ENCODE measurements at regions not wholly inside any gene's neighbourhood (a gene's known extent, or its start where the extent isn't known, plus 50 kb on each side); places are given as distances from the start of the nearest gene placed in this dataset.
"Not testable (repeated sequence)": the region's sequence is repeated elsewhere in the genome, so short reads cannot be mapped to it uniquely, and the experiment has no call there.

DNA sequence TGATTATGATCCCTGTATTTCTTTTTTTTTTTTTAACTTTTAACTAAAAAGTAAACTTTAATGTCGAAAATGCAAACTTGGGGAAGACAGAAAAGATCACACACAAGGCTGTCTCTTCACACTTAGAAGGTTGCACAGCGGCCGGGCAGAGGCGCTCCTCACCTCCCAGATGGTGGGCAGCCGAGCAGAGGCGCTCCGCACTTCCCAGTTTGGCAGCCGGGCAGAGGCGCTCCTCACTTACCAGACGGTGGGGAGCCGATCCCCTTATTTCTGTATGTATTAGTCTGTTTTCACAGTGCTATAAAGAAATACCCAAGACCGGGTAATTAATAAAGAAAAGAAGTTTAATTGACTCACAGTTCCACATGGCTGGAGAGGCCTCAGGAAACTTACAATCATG, 805.6 kb upstream of the SPRY2 start:
- DNase-seq (ENCODE audit: low read depth) = not testable (repeated sequence)

DNA sequence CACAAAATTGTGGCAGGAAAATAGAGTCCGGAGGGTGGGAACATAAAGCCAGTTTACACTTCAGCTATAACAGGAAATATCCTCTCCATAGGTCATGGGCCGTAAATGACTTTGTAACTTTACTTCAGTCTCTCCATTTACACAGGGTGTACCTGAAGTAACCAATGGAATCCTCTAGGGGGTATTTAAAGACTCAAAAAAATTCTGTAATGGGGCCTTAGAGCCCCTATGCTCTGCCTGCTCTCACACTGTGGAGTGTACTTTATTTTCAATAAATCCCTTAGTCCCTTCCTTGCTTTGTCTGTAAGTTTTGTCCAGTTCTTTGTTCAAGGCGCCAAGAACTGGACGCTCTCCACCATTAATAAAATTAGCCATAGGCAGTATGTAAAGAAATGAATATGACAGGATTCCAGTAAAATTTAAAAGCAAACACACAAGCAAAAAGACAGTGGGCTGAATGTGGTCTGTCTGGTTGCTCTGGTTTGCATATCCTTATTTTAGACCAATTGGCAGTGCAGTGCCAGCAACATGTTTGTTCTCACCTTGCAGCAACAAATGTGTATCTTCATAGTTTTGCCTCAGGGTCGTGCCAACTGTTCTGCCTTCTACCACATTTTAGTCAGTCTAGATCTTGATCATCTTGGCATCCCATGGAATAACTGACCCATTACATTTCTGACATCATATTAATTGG, 801.5 kb upstream of the SPRY2 start:
- DNase-seq (ENCODE audit: low read depth) = peak; percentile 8

DNA sequence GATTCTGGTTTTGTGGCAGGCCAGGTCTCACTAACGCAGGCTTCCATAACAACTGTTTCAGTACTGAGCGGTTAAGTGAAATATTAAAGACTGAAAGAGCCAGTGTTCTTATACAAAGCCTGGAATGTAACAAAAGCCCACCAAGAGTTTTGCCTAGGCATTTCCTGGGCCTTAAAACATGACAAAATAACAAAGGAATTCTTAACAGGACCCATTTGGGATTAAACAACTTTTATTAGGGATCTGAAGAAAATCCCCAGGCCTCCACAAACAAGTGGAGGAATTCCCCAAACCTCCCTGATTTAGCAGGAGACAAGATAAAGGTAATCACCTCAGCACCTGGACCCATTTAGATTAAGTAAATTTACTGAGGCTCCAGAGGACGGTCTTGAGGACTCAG, 799.7 kb upstream of the SPRY2 start:
- DNase-seq (ENCODE audit: low read depth) = no peak

GRCh38 chr13:81139987-81140386, 799.1 kb upstream of the SPRY2 start:
- no peak for DNase-seq (ENCODE audit: low read depth)

- no peak for DNase-seq (ENCODE audit: low read depth)
These were observed 797.5 kb upstream of the SPRY2 start for GRCh38 chr13:81138353-81138980.

- DNase-seq (ENCODE audit: low read depth) = peak; percentile 66
These were observed 792.1 kb upstream of the SPRY2 start for GRCh38 chr13:81133066-81133465.

DNA sequence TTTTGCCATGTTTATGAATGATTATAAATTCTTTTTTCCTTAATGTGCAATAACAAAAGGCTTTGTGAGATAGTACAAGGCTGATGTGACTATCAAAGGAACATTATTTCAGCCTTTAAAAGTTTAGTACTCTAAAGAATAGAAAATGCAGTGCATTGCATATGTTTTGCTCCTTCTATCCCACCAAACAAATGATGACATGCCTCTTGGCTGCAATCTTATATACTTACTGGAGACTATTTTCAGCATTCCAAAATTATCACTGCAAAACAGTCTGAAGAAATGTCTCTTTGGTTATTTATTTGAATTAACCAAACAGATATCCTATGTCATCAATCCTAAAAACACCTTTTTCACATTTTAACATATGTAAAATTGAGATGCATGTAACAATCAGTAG, 776.5 kb upstream of the SPRY2 start:
- DNase-seq (ENCODE audit: low read depth) = no peak

GRCh38 chr13:81116461-81117282, 775.7 kb upstream of the SPRY2 start:
- DNase-seq (ENCODE audit: low read depth) = peak; percentile 33

GRCh38 chr13:81109026-81109425, 768.1 kb upstream of the SPRY2 start:
- DNase-seq (ENCODE audit: low read depth) = no peak

GRCh38 chr13:81106348-81106747, 765.4 kb upstream of the SPRY2 start:
- DNase-seq (ENCODE audit: low read depth) = no peak

GRCh38 chr13:81104035-81104715, 763.2 kb upstream of the SPRY2 start:
- no peak for DNase-seq (ENCODE audit: low read depth)

DNA sequence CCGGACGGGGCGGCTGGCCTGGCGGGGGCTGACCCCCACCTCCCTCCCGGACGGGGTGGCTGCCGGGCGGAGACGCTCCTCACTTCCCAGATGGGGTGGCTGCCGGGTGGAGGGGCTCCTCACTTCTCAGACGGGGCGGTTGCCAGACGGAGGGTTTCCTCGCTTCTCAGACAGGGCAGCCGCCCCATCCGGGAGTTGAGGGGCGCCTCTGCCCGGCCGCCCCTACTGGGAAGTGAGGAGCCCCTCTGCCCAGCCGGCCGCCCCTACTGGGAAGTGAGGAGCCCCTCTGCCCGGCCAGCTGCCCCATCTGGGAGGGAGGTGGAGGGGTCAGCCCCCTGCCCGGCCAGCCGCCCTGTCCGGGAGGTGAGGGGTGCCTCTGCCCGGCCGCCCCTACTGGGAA, 761.1 kb upstream of the SPRY2 start:
- DNase-seq (ENCODE audit: low read depth) = not testable (repeated sequence)

DNA sequence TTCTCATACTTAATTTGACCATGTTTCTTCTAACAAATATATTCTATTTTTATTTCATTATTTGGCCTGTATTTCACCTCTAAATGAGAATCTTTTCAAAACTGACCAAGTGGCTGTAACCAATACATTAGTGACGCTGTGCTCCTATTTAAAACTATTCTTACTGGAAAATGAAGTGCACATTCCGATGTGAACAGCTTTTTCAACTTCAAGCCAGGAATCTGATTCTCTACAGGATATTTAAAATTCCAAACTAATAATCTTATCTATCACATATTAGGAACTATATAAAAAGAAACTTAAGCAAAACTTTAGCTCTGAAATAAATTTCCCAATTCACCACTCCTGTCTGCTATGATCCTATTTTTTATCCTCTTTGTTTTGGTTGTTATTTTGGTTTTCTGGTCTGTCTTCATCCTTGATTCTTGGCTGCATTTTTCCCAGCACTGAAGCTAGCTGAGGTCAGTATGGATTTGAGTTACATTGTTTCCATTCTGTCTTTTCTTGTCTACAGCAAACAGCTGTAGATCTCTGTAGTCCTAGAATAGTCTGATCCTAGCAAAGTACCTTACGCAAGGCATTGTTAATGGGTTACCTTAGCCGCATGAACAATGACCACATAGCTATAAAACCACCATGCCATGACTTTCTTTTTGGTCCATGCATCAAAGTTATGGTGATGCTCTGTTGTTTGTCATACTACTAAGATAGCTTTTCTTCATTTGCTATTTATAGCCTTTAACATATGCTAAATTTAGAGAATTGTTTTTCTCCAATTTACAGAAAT, 748.6 kb upstream of the SPRY2 start:
- DNase-seq (ENCODE audit: low read depth) = no peak

GRCh38 chr13:81080911-81081454, 740.1 kb upstream of the SPRY2 start:
- DNase-seq (ENCODE audit: low read depth) = no peak

GRCh38 chr13:81078048-81078447, 737.1 kb upstream of the SPRY2 start:
- no peak for DNase-seq (ENCODE audit: low read depth)

- DNase-seq (ENCODE audit: low read depth) = not testable (repeated sequence)
These were observed 728.9 kb upstream of the SPRY2 start for GRCh38 chr13:81069822-81070221.

DNA sequence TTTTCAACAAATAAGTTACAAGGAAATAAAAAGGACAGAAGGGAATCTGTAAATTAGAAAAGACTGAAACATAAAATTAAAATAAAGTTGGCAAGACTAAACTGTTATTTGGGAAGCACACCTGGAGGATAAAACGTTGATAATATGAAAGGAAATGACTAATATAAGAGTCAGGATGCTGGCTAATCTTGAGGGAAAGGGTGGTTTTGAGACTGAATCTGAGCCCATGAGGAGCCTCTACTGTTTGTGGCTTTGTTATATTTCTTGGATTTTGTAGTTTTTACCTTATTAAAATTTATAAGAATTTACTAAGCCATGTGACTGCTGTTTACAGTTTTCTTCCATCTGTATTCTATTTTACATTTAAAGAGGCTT, 718.0 kb upstream of the SPRY2 start:
- DNase-seq (ENCODE audit: low read depth) = peak; percentile 57

GRCh38 chr13:81058211-81058915, 717.4 kb upstream of the SPRY2 start:
- no peak for DNase-seq (ENCODE audit: low read depth)

- peak; percentile 33 for DNase-seq (ENCODE audit: low read depth)
These were observed 710.9 kb upstream of the SPRY2 start for GRCh38 chr13:81051873-81052272.

DNA sequence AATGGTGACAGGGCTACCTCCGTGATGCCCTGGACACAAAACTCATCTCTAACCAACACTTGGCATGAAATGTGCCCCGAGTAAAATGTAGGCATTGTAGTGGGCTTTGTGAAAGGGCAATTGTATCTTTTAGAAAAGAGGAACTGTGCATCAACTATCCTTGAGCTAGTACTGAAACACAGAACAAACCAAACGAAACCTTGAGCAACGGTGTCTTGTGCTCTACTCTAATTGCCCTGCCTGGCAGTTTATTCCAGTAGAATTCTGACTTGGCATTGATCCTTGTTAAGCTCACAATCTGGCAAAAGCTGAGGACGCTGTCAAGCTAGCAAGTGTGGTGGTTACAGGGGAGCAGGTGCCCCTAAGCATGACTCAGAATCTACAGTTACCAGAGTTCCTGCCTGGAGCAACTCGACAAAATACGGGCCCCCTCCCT, 707.1 kb upstream of the SPRY2 start:
- peak; percentile 6 for DNase-seq (ENCODE audit: low read depth)

DNA sequence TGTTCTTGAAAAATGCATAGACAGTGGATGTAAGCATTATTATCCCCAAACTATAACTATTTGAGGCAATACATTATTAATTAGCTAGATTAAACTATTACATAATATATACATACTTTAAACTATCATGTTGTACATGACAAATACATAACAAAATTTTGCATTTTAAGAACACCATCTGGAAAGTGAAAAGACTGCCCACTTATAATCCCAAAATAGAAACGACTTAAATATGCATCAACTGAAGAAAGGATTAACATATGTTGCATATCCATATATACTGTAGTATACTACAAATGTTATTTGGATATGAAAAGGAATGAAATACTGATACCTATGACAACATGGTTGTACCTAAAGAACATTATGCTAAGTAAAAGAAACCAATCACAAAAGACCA, 700.8 kb upstream of the SPRY2 start:
- no peak for DNase-seq (ENCODE audit: low read depth)

All from ELR (cell line).